Endothelial cell of umbilical vein (primary cell): ENCODE measurements at regions not wholly inside any gene's neighbourhood (a gene's known extent, or its start where the extent isn't known, plus 50 kb on each side); places are given as distances from the start of the nearest gene placed in this dataset.

ENCODE experiments used
- BruUV-seq: library from RNA; stranded (reverse); fragments of 400-500 nt; replicated peaks from 2 replicates; lab custom pipeline; 2021; lab: Mats Ljungman, UMichigan
- CTCF ChIA-PET: fragments of 300-600, 350-600 bp; sonication (Branson Sonifier 250); formaldehyde crosslinking; loops from one replicate; lab custom pipeline; 2021; ENCODE audit warnings: antibody characterized with exemption, inconsistent platforms; lab: Charles Lee
- POLR2A ChIA-PET: fragments of 300-600, 350-600 bp; sonication (Branson Sonifier 250); formaldehyde crosslinking; loops from one replicate; lab custom pipeline; 2021; ENCODE audit warnings: antibody characterized with exemption, inconsistent platforms; lab: Charles Lee
- DNase-seq: peaks from one replicate; pipeline ENCODE4 v3.0.0-alpha.2; 2011; ENCODE audit warnings: low read depth, low spot score
- FAIRE-seq: peaks from 2 replicates; lab custom pipeline; 2011; peaks lifted over from hg19 to GRCh38; lab: Jason Lieb, UNC
- H2AFZ ChIP-seq: 2 replicates; pipeline ENCODE4 v1.6.0; 2012; ENCODE audit warnings: low read depth, low read length, control low read depth, inconsistent platforms
- H3K27ac ChIP-seq: 2 replicates; pipeline ENCODE4 v1.5.1; 2011; ENCODE audit warnings: low read depth, mild to moderate bottlenecking, control low read depth, low read length, moderate library complexity; ENCODE audit not compliant: insufficient read depth
- H3K27me3 ChIP-seq, 2 experiments: 2 replicates each; pipeline versions ENCODE4 v1.6.0 to v1.6.1; 2011; ENCODE audit warnings: low read length in 2 of 2, mixed read lengths in 1 of 2; ENCODE audit not compliant: control insufficient read depth in 2 of 2, insufficient read depth in 2 of 2
- H3K36me3 ChIP-seq, 2 experiments: 2 replicates in 1 of 2; 3 replicates in 1 of 2; pipeline ENCODE4 v1.5.1; 2011; ENCODE audit warnings: low read length in 2 of 2, mild to moderate bottlenecking in 1 of 2, moderate library complexity in 1 of 2; ENCODE audit not compliant: control insufficient read depth in 2 of 2, insufficient read depth in 2 of 2; ENCODE audit errors: extremely low read depth in 1 of 2
- H3K4me1 ChIP-seq: 3 replicates; pipeline ENCODE4 v1.5.1; 2011; ENCODE audit warnings: mild to moderate bottlenecking, low read length; ENCODE audit not compliant: control insufficient read depth, insufficient read depth; ENCODE audit errors: extremely low read depth
- H3K4me2 ChIP-seq: 2 replicates; pipeline ENCODE4 v1.6.1; 2011; ENCODE audit warnings: low read length, control low read depth, mixed read lengths; ENCODE audit not compliant: insufficient read depth
- H3K4me3 ChIP-seq, 3 experiments: fragments of 200-600 bp in 1 of 3; sonication (generic), shearing (Covaris generic) in 1 of 3; replicated peaks in 1 of 3; 2 replicates each; pipeline ENCODE4 v1.5.1; 2011 to 2016; ENCODE audit warnings: control low read depth in 3 of 3, low read length in 3 of 3, mild to moderate bottlenecking in 2 of 3, inconsistent platforms in 1 of 3, low read depth in 1 of 3, moderate library complexity in 1 of 3; ENCODE audit not compliant: insufficient read depth in 1 of 3
- H3K79me2 ChIP-seq: 2 replicates; pipeline ENCODE4 v1.6.0; 2012; ENCODE audit warnings: low read length, inconsistent platforms; ENCODE audit not compliant: control insufficient read depth, insufficient read depth
- H3K9ac ChIP-seq: replicated peaks from 2 replicates; pipeline ENCODE3; 2011; ENCODE audit warnings: low read length, control low read depth; ENCODE audit not compliant: insufficient read depth; ENCODE audit errors: extremely low read depth
- H3K9me1 ChIP-seq: replicated peaks from 3 replicates; pipeline ENCODE4 v1.6.0; 2011; ENCODE audit warnings: mild to moderate bottlenecking, low read length; ENCODE audit not compliant: control insufficient read depth, insufficient read depth; ENCODE audit errors: extremely low read depth
- H3K9me3 ChIP-seq: replicated peaks from 2 replicates; pipeline ENCODE4 v1.5.1; 2012; ENCODE audit warnings: low read length, inconsistent platforms; ENCODE audit not compliant: control insufficient read depth, insufficient read depth
- H4K20me1 ChIP-seq: replicated peaks from 2 replicates; pipeline ENCODE3; 2011; ENCODE audit warnings: mild to moderate bottlenecking, low read length; ENCODE audit not compliant: control insufficient read depth, insufficient read depth; ENCODE audit errors: extremely low read depth
- MAX ChIP-seq: IDR thresholded peaks from 2 replicates; pipeline ENCODE4 v1.6.1; 2011; ENCODE audit not compliant: insufficient read depth, insufficient read length
- dilution Hi-C: fragments of 300-500 bp; cut with MboI; formaldehyde crosslinking; loops from one replicate; pipeline ENCODE4 v1.15.0; 2019; ENCODE audit warnings: low sequenced_read_pairs; ENCODE audit not compliant: extremely low pct_ligation_motif_present
- intact Hi-C: fragments of 100-400 bp; cut with micrococcal nuclease; formaldehyde crosslinking; loops from one replicate; pipeline ENCODE4 v1.10.0; 2022

GRCh38 chr9:121601194-121601593 lies 50.2 kb upstream of the DAB2IP start:
- TF ChIP-seq MAX, result no peak

More at GRCh38 chr9:121601194-121601593, 50.2 kb upstream of the DAB2IP start:
- no peak overlapping the region for H3K27ac ChIP-seq
- dilution Hi-C loops, result no loop called here
- H3K4me2 ChIP-seq, result no peak overlapping the region
- H3K4me3 ChIP-seq, result no peak overlapping the region
- H3K79me2 ChIP-seq, result no peaks in the 10 kb centered on the region
- no TSS peak for BruUV-seq
- CTCF ChIA-PET, result interaction anchor here (0.6 kb wide), 1 partner anchor 90 kb away, joined by 4 read pairs; no protein-coding TSS in a partner anchor
- intact Hi-C loops, result no loop called here
- no peak overlapping the region for H3K9ac ChIP-seq
- H3K4me1 ChIP-seq, result peaks cover 4% of the 10 kb centered on the region
- H3K36me3 ChIP-seq, result no peaks in the 10 kb centered on the region
- POLR2A ChIA-PET, result no interaction called here
- H2AFZ ChIP-seq, result no peak overlapping the region
- H3K9me1 ChIP-seq, result no peaks in the 10 kb centered on the region
- no peak for FAIRE-seq
- no peak for DNase-seq
- no peaks in the 10 kb centered on the region for H3K9me3 ChIP-seq
- peaks cover 39 to 44% of the 10 kb centered on the region in 2 experiments for H3K27me3 ChIP-seq
- H4K20me1 ChIP-seq, result no peaks in the 10 kb centered on the region
